B cell (primary cell): ENCODE measurements at regions not wholly inside any gene's neighbourhood (a gene's known extent, or its start where the extent isn't known, plus 50 kb on each side); places are given as distances from the start of the nearest gene placed in this dataset.

Experiments
- ATAC-seq: fragments of 200-7000 bp; cut with Tn5 transposase; one replicate; pipeline ENCODE4 v1.10.0; 2021; ENCODE audit warnings: low read depth, mild to moderate bottlenecking, moderate number of reproducible peaks, moderate library complexity
- CTCF ChIA-PET: fragments of 350-600 bp; sonication (Branson Sonifier 250); formaldehyde crosslinking; loops from one replicate; lab custom pipeline; 2021; ENCODE audit warnings: antibody characterized with exemption, inconsistent platforms; lab: Charles Lee
- POLR2A ChIA-PET: fragments of 350-600 bp; sonication (Branson Sonifier 250); formaldehyde crosslinking; loops from one replicate; lab custom pipeline; 2021; ENCODE audit warnings: antibody characterized with exemption; lab: Charles Lee
- DNase-seq: peaks from one replicate; pipeline ENCODE4 v3.0.0; 2013
- H2AFZ ChIP-seq: 2 replicates; pipeline ENCODE4 v1.6.1; 2012; ENCODE audit warnings: mild to moderate bottlenecking, low read depth, low read length; ENCODE audit not compliant: insufficient read depth, poor library complexity, severe bottlenecking
- H3K27ac ChIP-seq, 2 donors: 1 replicate in 1 of 2; 2 replicates in 1 of 2; pipeline ENCODE4 v1.5.1; 2012 to 2013; ENCODE audit warnings: low read length in 2 of 2, mild to moderate bottlenecking in 2 of 2, moderate library complexity in 1 of 2
- H3K27me3 ChIP-seq, 4 experiments: fragments of 200-600 bp in 1 of 4; sonication (generic) in 1 of 4; replicated peaks in 1 of 4; 1 replicate in 2 of 4; 2 replicates in 2 of 4; pipeline versions ENCODE4 v1.6.1 to v1.7.0; 2013 to 2016; ENCODE audit warnings: low read length in 3 of 4, mild to moderate bottlenecking in 2 of 4, mixed read lengths in 1 of 4, moderate library complexity in 1 of 4; ENCODE audit not compliant: insufficient read depth in 4 of 4, control insufficient read depth in 3 of 4; ENCODE audit errors: control extremely low read depth in 1 of 4
- H3K36me3 ChIP-seq, 2 experiments: replicated peaks in 1 of 2; 1 replicate in 1 of 2; 2 replicates in 1 of 2; pipeline versions ENCODE4 v1.6.1 to v1.7.1; 2013; ENCODE audit warnings: low read length in 1 of 2; ENCODE audit not compliant: insufficient read depth in 2 of 2, control insufficient read depth in 1 of 2; ENCODE audit errors: control extremely low read depth in 1 of 2, extremely low read depth in 1 of 2
- H3K4me1 ChIP-seq, 2 donors: fragments of 200-600 bp in 1 of 2; sonication (generic) in 1 of 2; 1 replicate in 1 of 2; 2 replicates in 1 of 2; pipeline versions ENCODE4 v1.5.1 to v1.6.1; 2013 to 2017; ENCODE audit warnings: low read length in 2 of 2; ENCODE audit not compliant: control insufficient read depth in 2 of 2, insufficient read depth in 2 of 2
- H3K4me2 ChIP-seq: replicated peaks from 2 replicates; pipeline ENCODE3; 2012; ENCODE audit warnings: mild to moderate bottlenecking, low read depth, low read length; ENCODE audit not compliant: poor library complexity, severe bottlenecking
- H3K4me3 ChIP-seq, 5 experiments: fragments of 200-600 bp in 1 of 5; sonication (generic) in 1 of 5; 1 replicate in 3 of 5; 2 replicates in 2 of 5; pipeline versions ENCODE4 v1.5.1 to v1.7.0; 2011 to 2016; ENCODE audit warnings: low read length in 4 of 5, mild to moderate bottlenecking in 4 of 5, low read depth in 2 of 5, control low read depth in 1 of 5, moderate library complexity in 1 of 5; ENCODE audit not compliant: insufficient read depth in 1 of 5; ENCODE audit errors: control extremely low read depth in 1 of 5, extremely low read depth in 1 of 5
- H3K79me2 ChIP-seq: fragments of 200-600 bp; sonication (generic); one replicate; pipeline ENCODE4 v1.6.0; 2016; ENCODE audit warnings: low read length; ENCODE audit not compliant: control insufficient read depth, insufficient read depth
- H3K9ac ChIP-seq: fragments of 200-600 bp; sonication (generic); 2 replicates; pipeline ENCODE4 v1.6.1; 2017; ENCODE audit warnings: mild to moderate bottlenecking, low read length, moderate library complexity
- H3K9me3 ChIP-seq, 3 donors: one replicate each; pipeline versions ENCODE4 v1.6.1 to v1.7.1; 2013; ENCODE audit warnings: low read length in 2 of 3; ENCODE audit not compliant: control insufficient read depth in 2 of 3, insufficient read depth in 1 of 3; ENCODE audit errors: control extremely low read depth in 1 of 3
- H4K20me1 ChIP-seq: 2 replicates; pipeline ENCODE4 v1.6.0; 2012; ENCODE audit warnings: mild to moderate bottlenecking, low read length; ENCODE audit not compliant: insufficient read depth, control insufficient read depth, poor library complexity, severe bottlenecking
- H3K27ac Mint-ChIP-seq: one replicate; pipeline ENCODE4 v1.8.0; 2021; ENCODE audit warnings: mixed read lengths
- H3K27me3 Mint-ChIP-seq: one replicate; pipeline ENCODE4 v1.8.0; 2021; ENCODE audit warnings: mixed read lengths
- H3K4me1 Mint-ChIP-seq: one replicate; pipeline ENCODE4 v1.8.0; 2021; ENCODE audit warnings: mixed read lengths
- H3K4me3 Mint-ChIP-seq: one replicate; pipeline ENCODE4 v1.8.0; 2021; ENCODE audit warnings: mixed read lengths
- H3K9me3 Mint-ChIP-seq: one replicate; pipeline ENCODE4 v1.8.0; 2022; ENCODE audit warnings: mixed read lengths; ENCODE audit not compliant: insufficient read depth
- CTCF ChIP-seq: fragments of 200-600 bp; IDR thresholded peaks from one replicate; pipeline ENCODE4 v1.8.0; 2022; ENCODE audit warnings: antibody characterized with exemption, mild to moderate bottlenecking
- EZH2 ChIP-seq: IDR thresholded peaks from 2 replicates; pipeline ENCODE4 v1.6.1; 2012; ENCODE audit warnings: borderline replicate concordance, low read depth, mild to moderate bottlenecking, moderate library complexity, low read length; ENCODE audit not compliant: insufficient read depth, poor library complexity, severe bottlenecking
- WGBS: methylation state at CpG from one replicate; pipeline ENCODE4 v1.1.5; 2013; ENCODE audit warnings: missing lambda C conversion rate; ENCODE audit not compliant: insufficient coverage; 5-methylcytosine and 5-hydroxymethylcytosine counted together
- intact Hi-C: fragments of 100-400 bp; cut with micrococcal nuclease; formaldehyde crosslinking; loops from one replicate; pipeline ENCODE4 v1.10.0; 2022

DNA sequence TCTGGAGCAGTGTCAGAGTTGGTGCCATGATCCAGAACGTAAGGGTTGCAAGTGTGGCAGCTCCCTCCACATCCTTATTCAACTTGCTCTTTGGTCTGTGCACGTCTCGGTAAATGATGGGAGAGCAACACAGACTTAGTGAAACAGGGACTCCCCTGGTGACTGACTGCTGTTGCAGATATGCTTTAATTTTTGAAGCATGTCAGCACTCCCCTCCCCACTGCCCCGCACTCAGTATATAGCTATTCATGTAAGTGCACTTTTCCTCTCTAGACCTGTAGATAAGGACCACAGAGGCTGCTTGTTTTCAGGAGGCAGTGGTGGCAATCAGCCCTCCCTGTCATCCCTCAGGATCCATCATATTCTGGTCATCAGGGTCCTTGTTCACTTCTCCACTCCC lies 470.9 kb downstream of the IRS2 start:
- Histone ChIP-seq H3K4me2 (no peak overlapping the region), H4K20me1 (no peaks in the 10 kb centered on the region), H3K36me3 (no peaks in the 10 kb centered on the region), H3K79me2 (no peaks in the 10 kb centered on the region), H3K4me1 (no peaks in the 10 kb centered on the region), H3K9me3 (peaks cover 0 to 13% (median 0%) of the 10 kb centered on the region in 3 donors), H3K27me3 (no peaks in the 10 kb centered on the region), H3K27ac (no peak overlapping the region), H2AFZ (no peak overlapping the region), H3K4me3 (no peak overlapping the region), H3K9ac (no peak overlapping the region)
- ATAC-seq (no peak), DNase-seq (no peak)
- Mint-ChIP-seq H3K27me3 (peaks cover 6% of the 10 kb centered on the region), H3K4me1 (no peaks in the 10 kb centered on the region), H3K9me3 (peaks cover 2% of the 10 kb centered on the region), H3K4me3 (no peak overlapping the region), H3K27ac (no peak overlapping the region)
- intact Hi-C loops: no loop called here
- WGBS: 96% methylated on average over 3 of the region's 4 CpGs
- TF ChIP-seq EZH2: no peak
- no peak for TF ChIP-seq CTCF
- POLR2A ChIA-PET: no interaction called here
- CTCF ChIA-PET: no interaction called here

GRCh38 chr13:109314101-109314500 lies 472.3 kb downstream of the IRS2 start:
- intact Hi-C loops: no loop called here
- Histone ChIP-seq H3K27me3 (no peaks in the 10 kb centered on the region), H4K20me1 (no peaks in the 10 kb centered on the region), H2AFZ (no peak overlapping the region), H3K36me3 (no peaks in the 10 kb centered on the region), H3K4me1 (no peaks in the 10 kb centered on the region), H3K9ac (no peak overlapping the region), H3K4me3 (no peak overlapping the region), H3K27ac (no peak overlapping the region), H3K4me2 (no peak overlapping the region), H3K79me2 (no peaks in the 10 kb centered on the region), H3K9me3 (peaks cover 0 to 10% (median 0%) of the 10 kb centered on the region in 3 donors)
- ATAC-seq (no peak), DNase-seq (no peak)
- TF ChIP-seq CTCF (no peak), EZH2 (no peak)
- POLR2A ChIA-PET: no interaction called here
- CTCF ChIA-PET: no interaction called here
- H3K4me3 Mint-ChIP-seq: no peak overlapping the region
- H3K27me3 Mint-ChIP-seq: peaks cover 6% of the 10 kb centered on the region
- H3K9me3 Mint-ChIP-seq: peaks cover 2% of the 10 kb centered on the region
- H3K27ac Mint-ChIP-seq: no peak overlapping the region
- WGBS: 79% methylated on average over 4 of the region's 5 CpGs
- H3K4me1 Mint-ChIP-seq: no peaks in the 10 kb centered on the region
